Psoas muscle (tissue), 7 donors: ENCODE measurements at regions not wholly inside any gene's neighbourhood (a gene's known extent, or its start where the extent isn't known, plus 50 kb on each side); places are given as distances from the start of the nearest gene placed in this dataset.

Experiments used
- ATAC-seq, 4 donors: fragments of 200-7000 bp; cut with Tn5 transposase; one replicate each; pipeline ENCODE4 v1.9.1; 2020; ENCODE audit warnings: moderate library complexity in 3 of 4, mild to moderate bottlenecking in 2 of 4
- DNase-seq, 2 donors: peaks; one replicate each; pipeline ENCODE4 v3.0.0-alpha.2; 2020
- H3K27ac ChIP-seq: fragments of 200-600 bp; one replicate; pipeline ENCODE4 v1.8.0; 2022
- H3K27me3 ChIP-seq, 3 donors: fragments of 200-600 bp in 1 of 3; one replicate each; pipeline versions ENCODE4 v1.6.1 to v1.8.0; 2013 to 2022; ENCODE audit warnings: low read length in 2 of 3, mild to moderate bottlenecking in 2 of 3, moderate library complexity in 1 of 3; ENCODE audit not compliant: insufficient read depth in 3 of 3
- H3K36me3 ChIP-seq, 2 donors: fragments of 200-600 bp in 1 of 2; one replicate each; pipeline versions ENCODE4 v1.6.1 to v1.8.0; 2013 to 2022; ENCODE audit warnings: low read depth in 1 of 2, mild to moderate bottlenecking in 1 of 2, moderate library complexity in 1 of 2; ENCODE audit not compliant: insufficient read depth in 1 of 2
- H3K4me1 ChIP-seq: fragments of 200-600 bp; one replicate; pipeline ENCODE4 v1.8.0; 2022
- H3K4me3 ChIP-seq: fragments of 200-600 bp; one replicate; pipeline ENCODE4 v1.8.0; 2022; ENCODE audit warnings: mild to moderate bottlenecking
- H3K9me3 ChIP-seq: fragments of 200-600 bp; one replicate; pipeline ENCODE4 v1.8.0; 2022
- CTCF ChIP-seq: fragments of 200-600 bp; IDR thresholded peaks from one replicate; pipeline ENCODE4 v1.8.0; 2022; ENCODE audit warnings: antibody characterized with exemption
- WGBS, 3 donors: extraction: QIAGEN DNeasy Blood & Tissue Kit; methylation state at CpG; one replicate each; pipeline versions ENCODE4 v1.1.6 to v1.1.7; 2013; 5-methylcytosine and 5-hydroxymethylcytosine counted together
- intact Hi-C, 2 donors: fragments of 100-400 bp; cut with DNase I; formaldehyde crosslinking; loops; one replicate each; pipeline versions ENCODE4 v1.11.0 to v1.14.2; 2022
- donor health status: healthy with polysubstance abuse.
- donor health status: DM: no; HTN: no; CAD: no; lungs with moderate emphysema.
- donor health status: Bipolar disorder and iron deficiency.
- donor health status: healthy.
- donor health status: DM: yes; HTN: yes; CAD: no.
- donor health status: DM: no; HTN: no; CAD: no.
- donor health status: DM: yes; HTN: yes; CAD: no.

GRCh38 chr21:35399002-35399530, 350.0 kb upstream of the RUNX1 start:
- no peaks in the 10 kb centered on the region for H3K9me3 ChIP-seq

GRCh38 chr21:35398346-35398982, 349.4 kb upstream of the RUNX1 start:
- Histone ChIP-seq H3K36me3 (no peaks in the 10 kb centered on the region), H3K27ac (no peak overlapping the region), H3K4me3 (no peak overlapping the region), H3K9me3 (no peaks in the 10 kb centered on the region), H3K27me3 (no peaks in the 10 kb centered on the region), H3K4me1 (peaks cover 10% of the 10 kb centered on the region)
- no peak for ATAC-seq
- TF ChIP-seq CTCF, result no peak
- intact Hi-C loops, result loop anchor here in 1 of 2 donors (5.0 kb wide), 1 partner anchor 346 kb away; no protein-coding TSS in a partner anchor
- DNase-seq, result no peak

More at GRCh38 chr21:35399002-35399530, 350.0 kb upstream of the RUNX1 start:
- WGBS, 3 donors, result 68 to 80% (median 69%) methylated on average over 7 of the region's 7 CpGs
- H3K4me3 ChIP-seq, result no peak overlapping the region
- H3K27ac ChIP-seq, result no peak overlapping the region
- no peaks in the 10 kb centered on the region for H3K36me3 ChIP-seq
- no peak for DNase-seq
- TF ChIP-seq CTCF, result no peak
- H3K4me1 ChIP-seq, result peaks cover 10% of the 10 kb centered on the region
- intact Hi-C loops, result loop anchor here in 1 of 2 donors (5.0 kb wide), 1 partner anchor 347 kb away; no protein-coding TSS in a partner anchor
- ATAC-seq, result no peak
- no peaks in the 10 kb centered on the region for H3K27me3 ChIP-seq

GRCh38 chr21:35397781-35398180, 348.7 kb upstream of the RUNX1 start:
- Histone ChIP-seq H3K27ac (no peak overlapping the region), H3K36me3 (no peaks in the 10 kb centered on the region), H3K27me3 (no peaks in the 10 kb centered on the region), H3K4me3 (no peak overlapping the region), H3K4me1 (peaks cover 10% of the 10 kb centered on the region), H3K9me3 (no peaks in the 10 kb centered on the region)
- ATAC-seq, result no peak
- no peak for TF ChIP-seq CTCF
- intact Hi-C loops, result loop anchor here in 1 of 2 donors (5.0 kb wide), 1 partner anchor 345 kb away; no protein-coding TSS in a partner anchor
- 73 to 76% (median 75%) methylated on average over 3 of the region's 3 CpGs for WGBS, 3 donors
- DNase-seq, result no peak

GRCh38 chr21:35396655-35397054, 347.6 kb upstream of the RUNX1 start:
- Histone ChIP-seq H3K4me3 (no peak overlapping the region), H3K4me1 (peaks cover 10% of the 10 kb centered on the region), H3K27me3 (no peaks in the 10 kb centered on the region), H3K9me3 (no peaks in the 10 kb centered on the region), H3K27ac (no peak overlapping the region), H3K36me3 (no peaks in the 10 kb centered on the region)
- intact Hi-C loops, result loop anchor here in 1 of 2 donors (5.0 kb wide), 1 partner anchor 344 kb away; no protein-coding TSS in a partner anchor
- 96 to 99% (median 97%) methylated on average over 4 of the region's 4 CpGs for WGBS, 3 donors
- no peak for TF ChIP-seq CTCF
- ATAC-seq (no peak), DNase-seq (no peak)
